Inflammatory macrophage treated with lipopolysaccharide for 1 hour (primary cell): ENCODE measurements at regions not wholly inside any gene's neighbourhood (a gene's known extent, or its start where the extent isn't known, plus 50 kb on each side); places are given as distances from the start of the nearest gene placed in this dataset.
"Not testable (repeated sequence)": the region's sequence is repeated elsewhere in the genome, so short reads cannot be mapped to it uniquely, and the experiment has no call there.

Experiments
- DNase-seq, 2 donors: peaks; one replicate each; pipeline ENCODE4 v3.0.0-alpha.2; 2020 to 2022

DNA sequence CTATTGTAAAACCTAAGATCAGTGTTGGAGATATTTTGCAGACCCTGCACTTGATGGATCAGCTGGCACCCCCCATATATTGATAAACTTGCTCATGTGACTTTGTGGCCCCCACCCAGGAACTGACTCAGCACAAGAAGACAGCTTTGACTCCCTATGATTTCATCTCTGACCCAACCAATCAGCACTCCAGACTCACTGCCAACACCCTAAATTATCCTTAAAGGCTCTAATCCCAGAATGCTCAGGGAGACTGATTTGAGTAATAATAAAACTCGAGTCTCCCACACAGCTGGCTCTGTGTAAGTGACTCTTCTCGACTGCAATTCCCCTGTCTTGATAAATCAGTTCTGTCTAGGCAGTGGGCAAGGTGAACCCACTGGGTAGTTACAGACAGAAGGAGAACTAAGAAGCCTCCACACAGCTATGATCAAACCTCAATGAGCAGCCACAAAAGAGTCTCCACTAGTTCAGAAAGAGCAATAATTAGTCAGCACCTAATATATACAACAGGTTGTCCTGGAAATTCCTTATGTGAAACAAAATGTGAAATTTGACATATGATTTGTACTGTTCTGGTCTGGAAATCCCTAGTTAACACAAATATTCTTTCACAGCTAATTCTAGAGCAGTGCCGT lies 52.2 kb downstream of the ACTL7B start:
- no peak for DNase-seq

DNA sequence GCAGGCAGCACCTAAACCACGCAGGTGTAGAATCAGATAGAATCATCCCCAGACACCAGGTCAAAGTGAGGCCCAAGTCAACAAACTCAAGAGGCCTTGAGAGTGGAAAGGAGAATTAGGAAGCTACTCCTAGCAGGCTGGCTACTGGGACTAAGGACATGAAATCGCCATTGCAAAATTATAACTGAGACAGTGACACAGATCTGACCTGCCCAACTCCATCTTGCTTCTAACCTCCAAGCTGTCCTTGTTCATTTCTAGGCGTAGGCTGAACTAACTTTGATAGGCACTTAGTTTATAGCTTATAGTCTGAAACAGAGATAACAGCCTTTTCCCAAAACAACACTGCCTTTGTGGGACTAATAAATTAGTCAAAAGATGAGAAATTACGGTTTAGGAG lies 52.8 kb downstream of the ACTL7B start:
- no peak for DNase-seq

DNA sequence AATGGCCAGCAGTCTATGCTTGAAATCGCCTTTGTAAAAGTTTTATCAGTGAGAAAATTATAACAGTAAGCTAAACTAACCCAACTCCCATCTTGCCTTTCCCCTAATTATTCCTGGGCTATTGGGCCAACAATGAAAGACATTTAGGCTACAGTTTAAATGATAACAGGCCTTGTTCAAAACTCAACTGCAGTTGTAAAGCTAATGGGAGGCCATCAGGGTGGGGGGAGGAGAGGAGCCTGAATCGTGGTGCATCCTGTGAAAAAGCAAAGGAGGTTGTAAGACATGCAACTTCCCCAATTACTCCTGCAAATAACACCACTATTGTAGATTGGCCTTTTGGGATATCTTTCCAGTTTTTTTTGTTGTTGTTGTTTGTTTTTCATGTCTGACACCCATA lies 53.8 kb downstream of the ACTL7B start:
- no peak for DNase-seq

DNA sequence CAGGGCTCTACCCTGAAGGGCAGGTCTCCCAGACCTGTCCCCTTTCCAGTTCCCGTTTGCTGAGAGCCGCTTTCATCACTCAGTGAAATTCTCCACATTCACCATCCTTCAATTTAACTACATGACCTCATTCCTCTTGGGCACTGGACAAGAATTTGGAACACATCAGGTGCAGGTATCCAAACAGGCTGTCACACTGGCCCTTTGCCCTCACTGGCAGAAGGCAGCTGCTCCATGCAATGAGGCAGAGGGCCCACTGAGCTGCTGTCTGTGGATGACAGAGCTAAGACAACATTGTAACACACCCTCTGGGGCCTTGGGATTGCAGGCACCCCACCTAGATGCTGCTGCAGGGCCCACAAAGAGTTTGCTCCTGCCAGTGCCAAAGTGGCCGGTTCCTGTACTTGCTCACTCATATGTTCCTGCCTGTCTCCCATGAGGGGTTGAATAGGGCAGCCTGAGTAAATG lies 55.1 kb downstream of the ACTL7B start:
- no peak for DNase-seq

DNA sequence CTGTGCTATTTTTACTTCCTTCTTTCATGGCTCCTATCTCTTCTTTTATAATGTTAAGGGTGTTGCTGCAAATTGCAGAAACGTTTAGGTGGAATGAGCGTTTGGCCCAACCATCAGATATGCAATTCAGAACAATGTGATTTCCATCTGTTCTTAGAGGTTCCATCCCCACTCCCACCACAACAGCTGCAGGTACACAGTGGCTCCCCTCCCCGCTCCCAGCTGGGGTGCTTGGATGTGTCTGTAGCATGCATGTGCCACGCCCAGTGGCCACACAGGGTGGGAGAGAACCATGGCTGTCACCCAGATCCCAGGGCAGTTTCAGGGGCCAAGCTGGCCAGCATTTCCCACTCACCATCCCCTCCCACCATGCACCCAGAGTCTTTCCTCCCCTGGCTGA lies 62.2 kb downstream of the ACTL7B start:
- DNase-seq: no peak

DNA sequence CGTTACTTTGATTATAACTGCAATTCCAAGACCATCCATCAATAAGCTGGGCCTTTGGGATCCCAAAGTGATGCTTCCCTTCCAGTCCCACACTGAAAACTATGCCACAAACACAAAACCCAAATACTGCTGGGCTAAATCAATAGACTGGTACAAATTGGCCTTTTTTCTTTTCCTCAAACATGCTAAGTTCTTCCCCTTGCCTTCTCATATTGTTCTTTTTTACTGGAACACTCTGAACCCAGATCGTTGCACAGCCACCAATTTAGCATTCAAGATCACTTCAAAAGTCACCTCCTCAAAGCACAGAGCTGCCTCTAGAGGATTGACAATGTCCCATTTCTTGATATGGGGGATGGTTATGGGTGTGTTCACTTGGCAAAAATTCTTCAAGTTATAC lies 66.0 kb downstream of the ACTL7B start:
- no peak for DNase-seq

DNA sequence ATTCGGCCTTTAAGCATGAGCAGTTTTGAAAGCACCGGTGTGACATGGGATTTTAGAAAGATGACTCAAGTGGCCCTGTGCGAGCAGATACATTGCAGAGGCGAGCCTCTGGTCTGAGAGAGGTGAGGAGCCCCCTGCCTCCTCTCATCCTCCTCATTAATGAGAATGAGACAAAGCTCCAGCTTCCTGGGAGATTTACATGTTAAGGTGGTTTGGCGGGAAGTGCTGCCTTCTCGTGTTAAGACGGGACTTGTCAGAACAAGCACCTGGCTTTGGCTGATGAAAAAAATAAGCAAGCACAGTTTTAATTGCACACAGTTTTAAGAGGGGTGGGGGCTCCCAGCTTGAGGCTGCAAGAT lies 68.1 kb downstream of the ACTL7B start:
- DNase-seq: no peak

DNA sequence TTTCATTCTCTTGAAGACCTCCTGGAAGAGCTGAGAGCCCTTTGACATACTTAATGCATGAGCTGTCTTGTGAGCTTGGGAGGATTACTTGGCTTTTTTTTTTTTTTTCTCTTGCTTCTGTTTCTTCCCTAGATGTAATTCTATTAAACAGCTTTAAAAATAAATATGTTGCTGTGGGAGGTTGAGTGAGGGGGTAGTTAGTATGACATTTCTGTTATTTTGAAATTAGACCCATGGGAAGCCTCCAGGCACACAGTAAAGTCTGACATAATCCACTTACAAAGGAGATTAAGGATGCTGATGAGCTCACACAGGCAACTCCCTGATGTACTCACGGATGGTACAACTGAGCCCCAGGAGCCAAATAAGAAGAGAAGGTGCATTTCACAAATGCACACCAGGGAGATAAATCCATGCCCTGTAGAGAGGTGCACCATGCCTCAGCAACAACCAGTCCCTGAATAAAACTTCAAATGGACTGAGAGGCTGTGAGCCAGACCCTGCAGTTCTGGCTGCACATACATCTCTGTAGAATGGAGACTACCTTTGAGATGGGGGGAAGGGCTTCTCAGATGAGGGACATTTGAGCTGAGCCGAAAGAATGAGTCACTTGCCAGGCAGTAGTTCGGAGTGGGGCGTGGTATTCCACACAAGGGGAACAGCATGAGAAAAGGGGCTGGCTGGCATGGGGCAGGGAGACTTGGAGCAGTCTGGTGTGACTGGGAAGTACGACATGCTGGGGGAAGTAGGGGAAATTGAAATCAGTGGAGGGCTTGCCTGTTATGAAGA lies 68.7 kb downstream of the ACTL7B start:
- peak; percentile 69 to 98 for DNase-seq

DNA sequence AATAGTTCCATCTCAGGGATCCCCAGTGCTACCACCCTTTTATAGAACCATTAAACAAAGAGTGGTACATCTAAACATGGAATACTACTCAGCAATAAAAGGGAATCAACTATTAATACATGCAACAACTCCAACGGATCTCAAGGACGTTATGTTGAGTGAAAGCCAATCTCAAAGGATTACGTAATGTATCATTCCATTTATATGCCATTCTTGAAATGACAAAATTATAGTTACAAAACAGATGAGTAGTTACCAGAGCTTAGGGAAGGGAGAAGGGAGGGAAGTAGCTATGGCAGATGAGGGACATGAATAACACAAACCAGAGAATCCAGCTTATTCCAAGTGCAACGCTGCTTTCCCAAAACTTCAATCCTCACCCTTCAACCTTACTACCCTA lies 69.5 kb downstream of the ACTL7B start:
- peak; percentile 36 to 81 for DNase-seq

DNA sequence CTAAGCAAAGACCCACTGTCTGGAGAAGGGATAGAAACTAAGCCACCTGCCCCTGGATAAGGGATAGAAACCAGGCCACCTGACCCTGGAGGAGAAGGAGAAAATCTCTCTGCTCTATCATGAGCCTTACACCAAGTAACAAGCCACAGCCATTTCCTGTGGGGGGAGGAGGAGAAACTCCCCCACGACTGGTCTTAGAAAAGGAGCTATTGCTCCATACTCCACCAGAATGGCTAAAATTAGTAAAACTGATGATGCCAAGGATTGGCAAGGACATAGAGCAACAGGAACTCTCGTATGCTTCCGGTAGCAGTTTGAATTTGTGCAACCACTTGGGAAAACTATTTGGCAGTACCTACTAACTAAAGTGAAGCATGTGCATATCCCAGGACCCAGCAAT lies 70.8 kb downstream of the ACTL7B start:
- DNase-seq: peak; percentile 82 to 96

DNA sequence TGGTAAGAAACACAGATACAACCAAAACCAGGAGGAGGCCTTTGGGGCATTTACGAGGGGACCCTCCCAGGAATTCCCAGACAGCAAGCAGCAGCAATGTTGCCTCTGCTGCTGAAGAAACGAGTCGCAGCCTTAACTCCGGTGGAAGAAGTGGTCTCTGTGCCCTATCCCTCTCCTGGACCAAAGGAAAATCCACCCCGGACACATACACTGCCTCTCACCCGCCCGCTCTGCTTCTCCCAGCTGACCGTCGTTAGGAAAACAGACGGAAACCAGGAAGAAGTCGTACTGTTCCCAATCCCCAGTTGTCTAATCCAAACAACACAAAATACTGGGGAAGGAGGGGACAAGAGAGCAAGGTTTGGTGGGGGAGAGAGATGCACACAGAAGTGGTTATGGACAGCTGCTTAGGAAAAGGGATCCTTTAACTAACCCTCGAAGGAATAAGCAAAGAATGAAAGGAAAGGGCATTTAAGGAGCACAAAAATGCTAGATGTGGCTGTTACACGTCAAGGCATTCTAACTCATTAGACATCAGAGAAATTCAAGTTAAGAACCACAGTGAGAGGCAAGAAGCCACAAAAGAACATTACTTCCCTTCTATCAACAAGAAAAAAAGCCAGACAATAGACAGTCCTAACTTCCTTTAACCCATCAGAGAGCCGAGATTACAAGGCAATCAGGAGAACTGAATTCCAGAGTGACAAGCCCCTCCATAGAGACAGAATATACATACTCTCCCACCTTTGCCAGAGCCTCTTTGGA lies 71.9 kb downstream of the ACTL7B start:
- DNase-seq: peak; percentile 34 to 39

DNA sequence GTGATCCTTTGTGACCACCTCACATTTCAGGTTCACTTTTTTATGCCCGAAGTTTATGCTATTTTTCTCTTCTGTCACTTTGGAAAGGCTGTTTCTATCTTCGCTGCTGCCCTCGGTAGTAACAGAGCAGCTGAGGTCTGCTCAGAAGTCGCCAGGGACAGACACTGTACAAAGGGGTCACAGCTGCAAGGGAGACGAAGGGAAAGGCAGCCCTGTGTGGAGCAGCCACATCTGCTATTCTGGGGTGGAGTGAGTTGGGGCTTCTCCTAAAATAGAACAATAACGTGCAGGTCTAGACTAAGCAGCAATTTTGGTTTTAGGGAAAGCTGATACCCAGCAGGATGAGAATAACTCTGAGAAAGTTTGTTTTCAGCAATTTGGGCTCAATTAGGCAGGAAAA lies 72.5 kb downstream of the ACTL7B start:
- no peak for DNase-seq

DNA sequence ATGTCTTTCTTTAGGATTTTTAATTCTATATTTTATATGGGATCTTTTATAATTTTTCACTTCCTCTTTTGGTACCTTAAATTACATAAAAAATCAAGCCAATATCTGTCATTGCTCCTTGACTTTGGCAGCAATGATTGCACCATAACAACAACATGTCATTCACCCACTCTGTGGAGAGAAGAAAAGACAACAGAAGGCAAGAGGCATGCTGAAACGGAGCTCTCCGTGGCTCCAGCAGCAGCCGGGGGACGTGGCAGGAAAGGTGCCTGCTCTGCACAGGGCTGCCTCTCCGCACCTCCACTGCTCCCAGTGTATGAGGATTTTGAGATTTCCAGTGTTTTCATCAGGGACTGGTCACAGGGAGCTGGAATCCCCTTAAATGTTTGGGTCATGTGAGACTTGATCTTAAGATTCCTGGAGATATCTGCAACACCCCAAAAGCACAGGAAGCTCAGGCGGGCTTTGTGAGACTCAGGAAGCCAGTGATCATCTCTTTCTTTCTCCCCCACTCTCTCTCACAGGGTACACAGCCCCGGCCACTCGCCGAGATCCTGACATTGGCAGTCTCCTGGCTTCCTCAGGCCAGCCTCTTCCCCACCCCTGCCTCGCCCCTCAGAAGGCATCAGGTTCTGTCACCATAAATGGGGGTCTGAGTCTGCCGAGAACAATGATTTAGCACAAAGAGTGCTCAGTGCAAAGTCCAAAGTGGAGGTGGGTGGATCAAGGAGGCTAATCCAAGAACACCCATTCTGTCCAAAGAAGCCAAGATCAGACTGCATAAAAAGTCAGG lies 74.6 kb downstream of the ACTL7B start:
- peak; percentile 39 to 58 for DNase-seq

DNA sequence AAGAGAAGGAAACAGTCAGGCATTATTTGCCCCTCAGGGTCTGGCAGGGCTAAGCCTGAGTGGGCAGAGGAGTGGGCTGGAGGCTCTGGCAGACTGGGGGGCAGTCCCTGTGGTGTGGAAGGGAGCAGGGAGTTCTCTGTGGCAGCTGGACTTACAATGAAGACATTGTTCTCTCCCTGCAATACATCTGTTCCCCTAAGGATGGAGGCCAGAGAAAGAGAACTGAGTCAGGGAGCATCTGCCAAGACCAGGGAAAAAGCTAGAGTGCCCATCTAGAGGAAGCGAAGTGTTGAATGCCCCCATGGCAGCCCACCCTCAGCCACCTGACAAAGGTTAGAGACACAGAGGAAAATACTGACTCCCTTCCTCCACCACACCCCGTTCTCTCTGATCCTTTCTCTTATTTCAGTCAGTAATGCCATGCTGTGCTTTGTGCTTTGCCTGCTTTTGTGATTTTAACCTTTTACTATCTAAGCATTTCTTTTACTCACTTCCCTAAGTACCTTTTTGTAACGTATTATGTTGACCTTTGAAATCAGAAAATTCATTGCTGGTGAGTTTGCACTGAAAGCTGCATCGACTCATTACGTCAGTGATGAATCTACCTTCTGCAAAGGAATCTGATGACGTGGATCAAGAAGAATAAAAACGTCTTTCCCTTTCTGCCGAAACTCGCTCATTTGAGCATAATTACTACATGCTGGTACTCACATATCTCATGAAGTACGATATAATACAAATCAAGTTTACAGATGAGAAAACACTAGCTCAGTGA lies 76.0 kb downstream of the ACTL7B start:
- no peak for DNase-seq

DNA sequence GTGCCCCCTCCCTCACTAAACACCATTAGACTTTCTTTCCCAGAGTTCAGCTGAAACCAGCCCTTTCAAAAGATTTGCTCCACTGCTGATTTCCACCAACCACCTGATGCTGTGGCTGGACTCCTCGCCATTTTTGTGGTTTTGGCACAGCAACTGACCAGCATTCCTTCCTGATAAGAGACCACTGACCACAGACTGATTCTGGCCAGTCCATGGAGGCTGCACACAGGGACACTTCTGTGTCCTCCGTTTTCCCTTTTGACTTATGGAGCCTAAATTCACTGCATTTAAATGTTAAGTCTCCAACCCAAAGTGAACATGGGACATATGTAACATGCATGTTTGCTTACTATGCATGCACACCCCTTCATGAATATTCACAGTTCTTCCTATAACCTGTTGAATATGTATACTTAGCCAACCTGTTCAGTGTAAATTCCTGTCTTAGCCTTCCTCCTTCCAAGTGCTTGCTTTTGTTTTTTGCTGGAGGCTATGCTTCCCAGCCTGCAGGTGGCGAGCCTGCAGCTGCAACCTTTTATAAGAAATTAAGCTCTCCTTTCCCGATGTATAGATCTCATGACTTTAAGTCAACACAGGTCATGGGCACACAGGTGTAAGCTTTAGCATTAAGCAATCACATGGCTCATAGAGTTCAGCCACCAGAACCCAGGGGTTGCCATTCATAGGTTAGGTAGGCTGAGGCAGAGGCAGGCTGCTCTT lies 78.7 kb downstream of the ACTL7B start:
- DNase-seq: no peak

DNA sequence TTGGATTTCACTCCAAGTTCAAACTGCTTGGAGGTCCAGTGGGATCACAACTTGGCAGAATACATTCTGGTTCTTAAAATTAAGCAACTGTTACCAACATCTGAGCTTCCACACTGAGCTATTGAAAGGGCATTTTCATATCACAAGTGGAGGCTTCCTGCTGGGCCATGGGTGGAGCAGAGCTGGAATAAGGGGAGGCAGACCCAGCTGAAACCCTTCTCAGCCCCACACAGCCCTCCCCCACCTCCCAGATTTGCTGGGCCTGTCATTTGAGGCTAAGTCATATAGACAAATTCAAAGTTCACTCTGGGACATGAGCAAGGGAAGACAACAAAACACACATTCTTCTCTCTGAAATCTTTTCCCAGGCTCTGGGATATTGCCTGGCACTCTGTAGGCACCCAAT lies 79.9 kb downstream of the ACTL7B start:
- no peak for DNase-seq

DNA sequence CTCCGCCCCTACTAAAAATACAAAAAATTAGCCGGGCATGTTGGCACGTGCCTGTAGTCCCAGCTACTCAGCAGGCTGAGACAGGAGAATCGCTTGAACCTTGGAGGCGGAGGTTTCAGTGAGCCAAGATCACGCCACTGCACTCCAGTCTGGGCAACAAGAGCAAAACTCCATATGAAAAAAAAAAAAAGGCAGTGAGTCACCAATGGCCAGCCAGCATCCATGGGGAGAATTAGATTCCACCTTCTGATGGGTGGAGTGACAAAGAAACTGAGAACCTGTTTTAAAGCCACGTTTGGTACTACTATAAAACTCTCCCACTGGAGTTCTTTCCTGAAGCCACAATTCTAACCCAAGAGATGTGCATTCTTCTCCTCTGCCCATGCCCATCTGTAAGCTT lies 81.7 kb downstream of the ACTL7B start:
- DNase-seq: not testable (repeated sequence)

DNA sequence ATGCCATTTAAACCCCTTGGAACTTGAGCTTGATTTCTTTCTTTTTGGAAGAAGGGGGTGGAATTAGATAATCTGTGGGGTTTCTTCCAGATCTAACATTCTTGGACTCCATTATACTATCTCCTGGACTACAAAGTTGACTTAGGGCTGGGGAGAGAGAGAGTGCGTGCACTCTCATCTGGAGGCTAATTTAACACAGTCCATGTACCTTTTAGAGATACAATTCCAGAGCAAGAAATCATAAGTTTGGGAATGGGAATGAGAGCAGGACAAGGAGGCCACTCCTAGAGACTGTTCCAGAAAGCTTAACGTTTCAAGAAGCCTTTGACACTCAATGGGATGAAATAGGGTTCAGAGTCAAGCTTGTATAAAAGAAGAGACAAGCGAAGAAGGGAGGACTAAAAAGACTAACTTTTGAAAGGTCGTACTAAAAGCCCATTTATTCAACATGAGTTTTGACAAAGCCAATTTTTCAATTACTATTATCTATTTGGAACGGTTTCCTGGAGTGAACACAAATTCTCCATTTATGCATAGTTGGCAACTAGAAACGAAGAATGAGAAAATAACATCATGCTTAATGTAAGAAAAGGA lies 83.4 kb downstream of the ACTL7B start:
- no peak for DNase-seq

DNA sequence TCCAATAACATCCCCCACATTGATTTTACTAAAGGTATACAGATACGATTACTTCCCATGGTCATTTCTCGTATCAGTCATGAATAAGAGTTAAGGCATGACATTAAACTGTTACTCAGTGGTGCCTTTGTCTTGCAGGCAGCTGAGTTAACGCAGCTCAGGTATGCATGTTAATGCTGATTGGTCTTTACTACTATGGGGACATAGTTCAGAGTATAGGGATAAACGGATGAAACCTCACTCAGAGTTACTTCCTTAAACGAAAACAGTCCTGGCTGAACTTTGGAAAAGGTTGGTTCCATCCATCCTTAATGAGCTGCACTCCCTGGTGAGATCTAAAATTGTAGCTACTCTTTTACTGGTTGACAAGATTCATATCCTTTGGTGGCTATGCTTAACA lies 87.0 kb downstream of the ACTL7B start:
- DNase-seq: no peak

DNA sequence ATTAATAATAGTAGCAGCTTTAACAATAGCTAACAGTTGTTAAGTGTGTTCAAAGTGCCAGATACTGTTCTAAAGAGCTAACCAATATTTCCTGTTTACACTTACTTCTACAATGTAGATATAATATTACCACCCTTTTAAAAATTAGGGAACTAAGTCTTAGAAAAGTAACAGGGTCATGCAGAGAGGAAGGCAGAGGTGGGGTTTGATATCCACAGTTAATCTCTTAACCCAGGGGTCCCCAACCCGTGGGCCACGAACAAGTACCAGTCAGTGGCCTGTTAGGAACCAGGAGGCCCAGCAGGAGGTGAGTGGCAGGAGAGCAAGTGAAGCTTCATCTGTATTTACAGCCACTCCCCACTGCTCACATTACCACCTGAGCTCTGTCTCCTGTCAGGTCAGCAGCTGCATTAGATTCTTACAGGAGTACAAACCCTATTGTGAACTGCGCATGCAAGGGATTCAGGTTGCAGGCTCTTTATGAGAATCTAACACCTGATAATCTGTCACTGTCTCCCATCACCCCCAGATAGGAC lies 89.1 kb downstream of the ACTL7B start:
- no peak for DNase-seq

DNA sequence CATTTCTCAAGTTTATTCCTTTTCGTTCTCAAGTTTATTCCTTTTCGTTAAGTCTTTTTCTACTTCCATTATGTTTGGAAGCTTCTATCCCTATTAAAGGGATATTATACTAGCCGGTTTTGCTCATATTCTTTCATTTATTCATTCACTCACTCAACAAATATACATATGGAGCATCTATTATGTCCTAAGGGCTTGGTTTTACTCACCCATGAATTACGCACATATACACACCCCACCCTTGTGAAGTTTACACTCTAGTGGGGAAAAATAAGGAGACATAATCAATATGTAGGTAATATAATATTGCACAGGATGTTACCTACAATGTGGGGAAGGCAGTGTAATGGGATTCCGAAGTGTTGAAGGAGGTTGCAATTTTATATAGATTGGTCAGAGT lies 90.5 kb downstream of the ACTL7B start:
- no peak for DNase-seq
